H1 (cell line): ENCODE measurements at regions not wholly inside any gene's neighbourhood (a gene's known extent, or its start where the extent isn't known, plus 50 kb on each side); places are given as distances from the start of the nearest gene placed in this dataset.
"Not testable (repeated sequence)": the region's sequence is repeated elsewhere in the genome, so short reads cannot be mapped to it uniquely, and the experiment has no call there.

Experiments used
- CHD1 ChIP-seq: IDR thresholded peaks from 2 replicates; pipeline ENCODE4 v1.6.1; 2012; ENCODE audit warnings: low read depth, low read length, improper control_type of control experiment
- EP300 ChIP-seq, 2 experiments: IDR thresholded peaks; 1 replicate in 1 of 2; 2 replicates in 1 of 2; pipeline ENCODE4 v1.6.1; 2011 to 2012; ENCODE audit warnings: low read depth in 2 of 2, low read length in 2 of 2, mild to moderate bottlenecking in 2 of 2, borderline replicate concordance in 1 of 2, inconsistent platforms in 1 of 2, moderate library complexity in 1 of 2
- GABPA ChIP-seq: IDR thresholded peaks from 2 replicates; pipeline ENCODE4 v1.6.1; 2011; ENCODE audit warnings: mild to moderate bottlenecking, low read length, moderate library complexity, borderline replicate concordance; ENCODE audit not compliant: insufficient read depth
- JUN ChIP-seq: IDR thresholded peaks from 2 replicates; pipeline ENCODE4 v1.6.1; 2011; ENCODE audit warnings: low read depth, mild to moderate bottlenecking, improper control_type of control experiment, low read length
- POLR2AphosphoS5 ChIP-seq: IDR thresholded peaks from 2 replicates; pipeline ENCODE4 v1.6.1; 2011; ENCODE audit warnings: low read depth, low read length
- RAD21 ChIP-seq, 2 experiments: IDR thresholded peaks in 1 of 2; conservative IDR thresholded peaks in 1 of 2; 2 replicates each; pipeline ENCODE4 v1.6.1; 2011; ENCODE audit warnings: low read depth in 2 of 2, low read length in 2 of 2, improper control_type of control experiment in 1 of 2, inconsistent platforms in 1 of 2, mild to moderate bottlenecking in 1 of 2, moderate library complexity in 1 of 2
- SIX5 ChIP-seq: IDR thresholded peaks from 2 replicates; pipeline ENCODE4 v1.6.1; 2011; ENCODE audit warnings: mild to moderate bottlenecking, low read depth, low read length
- TF ChIP-seq, protein P1 (sequence below), 3 experiments: IDR thresholded peaks; 1 replicate in 2 of 3; 2 replicates in 1 of 3; pipeline versions ENCODE4 v1.5.1 to v1.6.1; 2011; ENCODE audit warnings: low read length in 3 of 3, mild to moderate bottlenecking in 3 of 3, inconsistent platforms in 2 of 3, low read depth in 1 of 3, moderate library complexity in 1 of 3; ENCODE audit not compliant: insufficient read depth in 1 of 3; ENCODE audit errors: control extremely low read depth in 1 of 3

DNA sequence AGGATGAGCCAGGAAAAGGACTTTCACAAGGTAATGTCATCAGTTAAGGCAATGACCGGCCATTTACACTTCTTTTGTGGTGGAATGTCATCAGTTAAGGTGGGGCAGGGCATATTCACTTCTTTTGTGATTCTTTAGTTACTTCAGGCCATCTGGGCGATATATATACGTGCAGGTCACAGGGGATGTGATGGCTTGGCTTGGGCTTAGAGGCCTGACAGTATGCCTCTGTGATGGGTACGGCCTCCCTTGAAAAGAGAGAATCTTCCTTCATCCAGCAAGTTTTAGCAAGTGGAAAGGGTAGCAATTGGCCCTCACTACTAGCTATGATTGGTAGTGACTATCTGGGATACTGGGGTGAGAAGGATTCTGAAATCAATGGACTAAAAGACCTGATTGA is 456.4 kb downstream of the SHISA9 start:
- TF ChIP-seq CHD1; JUN; GABPA; SIX5; POLR2AphosphoS5; EP300 (IDR thresholded peaks at IDR 0.05; ENCODE audit: borderline replicate concordance in 1 of 2, low read depth in 2 of 2, low read length in 2 of 2); RAD21 (IDR thresholded peaks at IDR 0.05 in 1 of 2, conservative IDR thresholded peaks at IDR 0.05 in 1 of 2; ENCODE audit: low read depth in 2 of 2, low read length in 2 of 2): not testable (repeated sequence)
- TF ChIP-seq, protein P1, sequence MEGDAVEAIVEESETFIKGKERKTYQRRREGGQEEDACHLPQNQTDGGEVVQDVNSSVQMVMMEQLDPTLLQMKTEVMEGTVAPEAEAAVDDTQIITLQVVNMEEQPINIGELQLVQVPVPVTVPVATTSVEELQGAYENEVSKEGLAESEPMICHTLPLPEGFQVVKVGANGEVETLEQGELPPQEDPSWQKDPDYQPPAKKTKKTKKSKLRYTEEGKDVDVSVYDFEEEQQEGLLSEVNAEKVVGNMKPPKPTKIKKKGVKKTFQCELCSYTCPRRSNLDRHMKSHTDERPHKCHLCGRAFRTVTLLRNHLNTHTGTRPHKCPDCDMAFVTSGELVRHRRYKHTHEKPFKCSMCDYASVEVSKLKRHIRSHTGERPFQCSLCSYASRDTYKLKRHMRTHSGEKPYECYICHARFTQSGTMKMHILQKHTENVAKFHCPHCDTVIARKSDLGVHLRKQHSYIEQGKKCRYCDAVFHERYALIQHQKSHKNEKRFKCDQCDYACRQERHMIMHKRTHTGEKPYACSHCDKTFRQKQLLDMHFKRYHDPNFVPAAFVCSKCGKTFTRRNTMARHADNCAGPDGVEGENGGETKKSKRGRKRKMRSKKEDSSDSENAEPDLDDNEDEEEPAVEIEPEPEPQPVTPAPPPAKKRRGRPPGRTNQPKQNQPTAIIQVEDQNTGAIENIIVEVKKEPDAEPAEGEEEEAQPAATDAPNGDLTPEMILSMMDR (IDR thresholded peaks at IDR 0.05; ENCODE audit: control extremely low read depth in 1 of 3, insufficient read depth in 1 of 3, low read depth in 1 of 3, low read length in 3 of 3) = not testable (repeated sequence)
